ENCODE measurements at regions not wholly inside any gene's neighbourhood (a gene's known extent, or its start where the extent isn't known, plus 50 kb on each side); places are given as distances from the start of the nearest gene placed in this dataset.

DNA sequence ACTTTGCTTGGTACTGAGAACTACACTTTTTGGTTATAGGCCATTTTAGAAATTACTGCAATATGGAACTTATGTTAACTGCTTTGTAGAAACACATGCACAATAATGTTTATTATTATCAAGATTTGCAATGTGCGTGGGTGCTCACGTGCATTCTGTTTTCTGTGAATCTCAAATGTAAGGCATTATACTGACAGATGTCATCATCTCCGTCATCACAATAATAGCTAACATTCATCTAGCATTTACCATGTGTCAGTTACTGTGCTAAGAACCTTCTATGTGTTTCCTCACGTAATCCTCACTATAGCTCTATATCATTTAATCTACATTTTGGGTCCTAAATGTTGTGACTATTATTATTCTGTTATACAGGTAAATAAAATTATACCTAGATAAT, 1214.8 kb upstream of the ADGRL4 start:
- TF ChIP-seq, protein P1, sequence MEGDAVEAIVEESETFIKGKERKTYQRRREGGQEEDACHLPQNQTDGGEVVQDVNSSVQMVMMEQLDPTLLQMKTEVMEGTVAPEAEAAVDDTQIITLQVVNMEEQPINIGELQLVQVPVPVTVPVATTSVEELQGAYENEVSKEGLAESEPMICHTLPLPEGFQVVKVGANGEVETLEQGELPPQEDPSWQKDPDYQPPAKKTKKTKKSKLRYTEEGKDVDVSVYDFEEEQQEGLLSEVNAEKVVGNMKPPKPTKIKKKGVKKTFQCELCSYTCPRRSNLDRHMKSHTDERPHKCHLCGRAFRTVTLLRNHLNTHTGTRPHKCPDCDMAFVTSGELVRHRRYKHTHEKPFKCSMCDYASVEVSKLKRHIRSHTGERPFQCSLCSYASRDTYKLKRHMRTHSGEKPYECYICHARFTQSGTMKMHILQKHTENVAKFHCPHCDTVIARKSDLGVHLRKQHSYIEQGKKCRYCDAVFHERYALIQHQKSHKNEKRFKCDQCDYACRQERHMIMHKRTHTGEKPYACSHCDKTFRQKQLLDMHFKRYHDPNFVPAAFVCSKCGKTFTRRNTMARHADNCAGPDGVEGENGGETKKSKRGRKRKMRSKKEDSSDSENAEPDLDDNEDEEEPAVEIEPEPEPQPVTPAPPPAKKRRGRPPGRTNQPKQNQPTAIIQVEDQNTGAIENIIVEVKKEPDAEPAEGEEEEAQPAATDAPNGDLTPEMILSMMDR (IDR thresholded peaks at IDR 0.05): no peak
- TF ChIP-seq POLR2A (IDR thresholded peaks at IDR 0.05) (no peak), EP300 (IDR thresholded peaks at IDR 0.05) (no peak), POLR2AphosphoS5 (IDR thresholded peaks at IDR 0.05) (no peak)

All from sigmoid colon (tissue), 4 donors.